Neutrophil (primary cell): ENCODE measurements at regions not wholly inside any gene's neighbourhood (a gene's known extent, or its start where the extent isn't known, plus 50 kb on each side); places are given as distances from the start of the nearest gene placed in this dataset.

Source experiments
- H3K27ac ChIP-seq: fragments of 200-600 bp; sonication (generic); 2 replicates; pipeline ENCODE4 v1.5.1; 2016; ENCODE audit warnings: mild to moderate bottlenecking, moderate library complexity
- H3K27me3 ChIP-seq: fragments of 200-600 bp; sonication (generic); 2 replicates; pipeline ENCODE4 v1.6.0; 2016; ENCODE audit warnings: mild to moderate bottlenecking
- H3K36me3 ChIP-seq: fragments of 200-600 bp; sonication (generic); 2 replicates; pipeline ENCODE4 v1.5.1; 2017
- H3K4me1 ChIP-seq, 2 experiments: fragments of 200-600 bp in 1 of 2; sonication (generic) in 1 of 2; 1 replicate in 1 of 2; 2 replicates in 1 of 2; pipeline versions ENCODE4 v1.5.1 to v1.6.1; 2013 to 2016; ENCODE audit warnings: low read depth in 1 of 2, low read length in 1 of 2, mild to moderate bottlenecking in 1 of 2, moderate library complexity in 1 of 2; ENCODE audit not compliant: control insufficient read depth in 1 of 2, insufficient read depth in 1 of 2
- H3K4me3 ChIP-seq, 2 experiments: fragments of 200-600 bp in 1 of 2; sonication (generic) in 1 of 2; 1 replicate in 1 of 2; 2 replicates in 1 of 2; pipeline ENCODE4 v1.5.1; 2013 to 2016; ENCODE audit warnings: low read depth in 1 of 2, low read length in 1 of 2, mild to moderate bottlenecking in 1 of 2, moderate library complexity in 1 of 2
- H3K9me3 ChIP-seq: fragments of 200-600 bp; sonication (generic); 2 replicates; pipeline ENCODE4 v1.5.1; 2016
- TF ChIP-seq, protein P1 (sequence below): fragments of 200-600 bp; sonication (generic); IDR thresholded peaks from 2 replicates; pipeline ENCODE4 v1.5.1; 2016; ENCODE audit warnings: antibody characterized with exemption

DNA sequence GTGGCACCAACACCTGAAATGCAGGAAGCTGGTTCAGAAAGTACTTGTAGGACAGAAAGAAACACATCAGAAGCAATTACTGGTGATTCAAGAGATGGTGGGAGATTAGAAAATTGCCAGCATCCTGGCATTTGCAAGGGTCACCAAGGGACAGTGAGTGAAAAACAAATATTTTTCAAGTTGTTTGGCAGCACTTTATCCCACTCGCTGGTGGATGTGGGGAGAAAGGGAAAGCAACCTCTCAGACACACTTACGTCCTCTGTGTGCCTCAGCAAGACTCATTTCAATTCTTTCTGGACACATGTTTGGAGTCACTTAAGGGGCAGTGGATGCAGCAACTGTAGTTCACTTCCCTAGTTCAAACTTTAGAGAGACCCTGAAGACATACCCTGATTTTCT is 440.4 kb upstream of the GHITM start:
- H3K36me3 ChIP-seq = no peaks in the 10 kb centered on the region
- no peak overlapping the region for H3K4me3 ChIP-seq
- no peak overlapping the region for H3K27ac ChIP-seq
- TF ChIP-seq, protein P1, sequence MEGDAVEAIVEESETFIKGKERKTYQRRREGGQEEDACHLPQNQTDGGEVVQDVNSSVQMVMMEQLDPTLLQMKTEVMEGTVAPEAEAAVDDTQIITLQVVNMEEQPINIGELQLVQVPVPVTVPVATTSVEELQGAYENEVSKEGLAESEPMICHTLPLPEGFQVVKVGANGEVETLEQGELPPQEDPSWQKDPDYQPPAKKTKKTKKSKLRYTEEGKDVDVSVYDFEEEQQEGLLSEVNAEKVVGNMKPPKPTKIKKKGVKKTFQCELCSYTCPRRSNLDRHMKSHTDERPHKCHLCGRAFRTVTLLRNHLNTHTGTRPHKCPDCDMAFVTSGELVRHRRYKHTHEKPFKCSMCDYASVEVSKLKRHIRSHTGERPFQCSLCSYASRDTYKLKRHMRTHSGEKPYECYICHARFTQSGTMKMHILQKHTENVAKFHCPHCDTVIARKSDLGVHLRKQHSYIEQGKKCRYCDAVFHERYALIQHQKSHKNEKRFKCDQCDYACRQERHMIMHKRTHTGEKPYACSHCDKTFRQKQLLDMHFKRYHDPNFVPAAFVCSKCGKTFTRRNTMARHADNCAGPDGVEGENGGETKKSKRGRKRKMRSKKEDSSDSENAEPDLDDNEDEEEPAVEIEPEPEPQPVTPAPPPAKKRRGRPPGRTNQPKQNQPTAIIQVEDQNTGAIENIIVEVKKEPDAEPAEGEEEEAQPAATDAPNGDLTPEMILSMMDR = no peak
- no peaks in the 10 kb centered on the region for H3K4me1 ChIP-seq
- H3K9me3 ChIP-seq = no peaks in the 10 kb centered on the region
- no peaks in the 10 kb centered on the region for H3K27me3 ChIP-seq

DNA sequence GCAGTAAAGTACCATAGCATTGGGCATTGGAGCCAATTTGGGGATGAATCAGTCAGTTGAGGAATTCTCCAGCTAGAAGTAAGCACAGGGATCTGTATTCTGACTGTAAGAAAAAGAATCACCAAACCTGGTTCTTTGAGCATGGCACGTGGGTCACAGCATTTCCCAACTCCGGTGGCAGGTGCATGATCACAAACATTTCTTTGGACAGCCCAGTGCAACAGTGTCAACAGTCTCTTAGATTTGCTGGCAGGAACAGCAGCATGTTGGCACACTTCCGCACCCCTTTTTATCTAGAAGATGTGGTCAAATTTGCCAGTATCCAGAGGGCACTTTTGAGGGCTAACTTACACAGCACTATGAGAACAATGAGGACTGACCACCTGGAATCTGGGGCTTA is 437.5 kb upstream of the GHITM start:
- no peak overlapping the region for H3K4me3 ChIP-seq
- TF ChIP-seq, protein P1 = no peak
- no peaks in the 10 kb centered on the region for H3K36me3 ChIP-seq
- H3K9me3 ChIP-seq = no peaks in the 10 kb centered on the region
- no peaks in the 10 kb centered on the region for H3K27me3 ChIP-seq
- H3K27ac ChIP-seq = no peak overlapping the region
- H3K4me1 ChIP-seq = no peaks in the 10 kb centered on the region

DNA sequence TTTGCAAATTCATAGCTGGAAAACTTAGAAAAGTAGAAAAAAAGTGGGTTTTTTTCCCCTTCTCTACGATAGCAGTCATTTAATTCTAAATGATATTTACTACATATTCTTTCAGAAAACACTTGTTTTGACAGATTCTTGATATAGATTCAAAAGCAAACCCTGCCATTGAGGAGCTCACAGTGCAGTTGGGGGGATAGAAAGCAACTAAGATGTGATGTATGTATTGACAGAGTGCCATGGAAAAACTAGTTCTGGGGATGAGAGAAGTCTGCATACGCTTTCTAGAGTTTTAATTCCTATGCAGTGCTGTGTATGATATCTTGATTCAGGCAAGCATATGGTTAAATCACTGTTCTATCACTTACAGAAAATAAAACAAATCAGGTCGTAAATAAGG is 436.6 kb upstream of the GHITM start:
- H3K4me3 ChIP-seq = no peak overlapping the region

DNA sequence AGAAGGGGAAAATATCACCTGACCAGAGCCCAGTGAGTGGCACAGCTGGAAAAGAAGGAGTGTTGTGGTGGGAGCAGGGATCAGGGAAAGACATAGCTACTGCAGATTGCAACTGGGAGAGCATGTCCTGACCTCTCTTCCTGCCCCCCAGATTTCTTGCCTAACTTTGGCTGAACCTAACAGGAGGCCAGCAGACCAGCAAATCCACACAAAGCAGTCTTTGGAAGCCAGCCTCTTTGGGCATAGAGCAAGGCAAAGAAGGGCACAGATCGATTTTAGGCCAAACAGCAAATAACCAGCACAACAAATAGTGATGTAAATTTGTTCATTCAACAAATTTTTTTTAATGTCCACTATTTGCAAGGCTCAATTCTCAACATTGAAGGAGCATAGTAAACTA is 433.2 kb upstream of the GHITM start:
- H3K27me3 ChIP-seq = no peaks in the 10 kb centered on the region
- no peaks in the 10 kb centered on the region for H3K36me3 ChIP-seq
- H3K27ac ChIP-seq = no peak overlapping the region
- H3K9me3 ChIP-seq = no peaks in the 10 kb centered on the region
- H3K4me1 ChIP-seq = no peaks in the 10 kb centered on the region
- TF ChIP-seq, protein P1 = no peak
- H3K4me3 ChIP-seq = no peak overlapping the region

More for the DNA sequence above, 436.6 kb upstream of the GHITM start:
- Histone ChIP-seq H3K27ac (no peak overlapping the region), H3K9me3 (no peaks in the 10 kb centered on the region), H3K27me3 (no peaks in the 10 kb centered on the region), H3K36me3 (no peaks in the 10 kb centered on the region), H3K4me1 (no peaks in the 10 kb centered on the region)
- TF ChIP-seq, protein P1 = no peak

DNA sequence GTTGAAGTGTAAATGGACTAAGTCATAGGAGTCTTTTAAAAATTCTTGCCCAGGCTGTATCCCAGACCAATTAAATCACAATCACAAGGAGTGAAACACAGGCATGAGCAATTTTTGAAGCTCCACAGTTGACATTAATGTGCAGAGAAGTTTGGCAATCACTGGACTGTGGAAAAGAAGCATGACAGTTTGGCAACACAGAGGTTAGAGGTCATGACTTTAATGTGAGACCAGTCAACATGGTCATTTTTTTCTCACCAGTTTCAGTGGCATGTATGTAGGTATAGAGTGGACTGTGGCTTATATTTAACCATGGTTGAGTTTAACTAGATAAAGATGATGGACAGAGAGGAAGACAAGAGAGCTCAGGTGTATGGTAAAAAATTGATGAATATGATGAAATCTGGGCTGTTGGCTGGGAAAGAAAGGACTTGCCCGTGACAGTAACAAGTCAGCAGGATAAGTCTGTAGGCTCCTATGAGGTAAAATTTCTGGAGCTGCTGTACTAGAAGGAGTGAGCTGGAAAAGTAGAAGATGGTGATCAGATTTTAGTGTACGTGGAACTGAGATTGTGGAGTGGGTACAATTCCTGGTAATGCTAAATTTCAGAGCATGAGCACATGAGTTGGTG is 432.2 kb upstream of the GHITM start:
- Histone ChIP-seq H3K4me1 (no peaks in the 10 kb centered on the region), H3K36me3 (no peaks in the 10 kb centered on the region), H3K27ac (no peak overlapping the region), H3K27me3 (no peaks in the 10 kb centered on the region), H3K4me3 (no peak overlapping the region), H3K9me3 (no peaks in the 10 kb centered on the region)
- TF ChIP-seq, protein P1 = no peak
